GM12878 (cell line): ENCODE measurements at regions not wholly inside any gene's neighbourhood (a gene's known extent, or its start where the extent isn't known, plus 50 kb on each side); places are given as distances from the start of the nearest gene placed in this dataset.

Experiments used
- ATAC-seq: fragments of 200-7000 bp; cut with Tn5 transposase; 3 replicates; pipeline ENCODE4 v1.9.1; 2020; ENCODE audit warnings: mild to moderate bottlenecking, moderate library complexity
- BruUV-seq: library from RNA; stranded (reverse); fragments of 400-500 nt; replicated peaks from 2 replicates; lab custom pipeline; 2021; lab: Mats Ljungman, UMichigan
- CTCF ChIA-PET: fragments of 300-600 bp; sonication (Branson Sonifier 250); formaldehyde crosslinking; extraction: SDS; loops from one replicate; lab custom pipeline; 2021; ENCODE audit warnings: inconsistent platforms; lab: Yijun Ruan, JAX
- POLR2A ChIA-PET: fragments of 350-600 bp; formaldehyde crosslinking; extraction: SDS; loops from one replicate; lab custom pipeline; 2021; ENCODE audit warnings: inconsistent platforms; lab: Charles Lee
- RAD21 ChIA-PET: fragments of 300-600 bp; sonication (Branson Sonifier 250); formaldehyde crosslinking; loops from one replicate; lab custom pipeline; 2023; ENCODE audit warnings: antibody characterized with exemption; ENCODE audit not compliant: unreplicated experiment; lab: Charles Lee
- SMC1A ChIA-PET: fragments of 300-600 bp; sonication (Branson Sonifier 250); formaldehyde crosslinking; loops from one replicate; lab custom pipeline; 2023; ENCODE audit not compliant: unreplicated experiment, uncharacterized antibody; lab: Charles Lee
- DNase-seq: peaks from one replicate; pipeline ENCODE4 v3.0.0-alpha.2; 2011; ENCODE audit warnings: low read depth, low spot score
- FAIRE-seq: peaks from 3 replicates; lab custom pipeline; 2011; peaks lifted over from hg19 to GRCh38; lab: Jason Lieb, UNC
- H2AFZ ChIP-seq: 2 replicates; pipeline ENCODE4 v1.6.0; 2011; ENCODE audit warnings: low read depth, low read length, control low read depth; ENCODE audit not compliant: control insufficient read depth
- H3K27ac ChIP-seq: 2 replicates; pipeline ENCODE4 v1.5.1; 2011; ENCODE audit warnings: control low read depth; ENCODE audit not compliant: control insufficient read depth, insufficient read depth
- H3K27me3 ChIP-seq, 2 experiments: replicated peaks in 1 of 2; 2 replicates each; pipeline versions ENCODE4 v1.6.0 to v1.6.1; 2011; ENCODE audit warnings: low read length in 1 of 2; ENCODE audit not compliant: control insufficient read depth in 2 of 2, insufficient read depth in 2 of 2
- H3K36me3 ChIP-seq, 2 experiments: 2 replicates each; pipeline ENCODE4 v1.5.1; 2011; ENCODE audit warnings: low read length in 1 of 2; ENCODE audit not compliant: control insufficient read depth in 2 of 2, insufficient read depth in 2 of 2
- H3K4me1 ChIP-seq: 2 replicates; pipeline ENCODE4 v1.6.1; 2011; ENCODE audit warnings: mild to moderate bottlenecking, low read length, moderate library complexity, mixed read lengths; ENCODE audit not compliant: control insufficient read depth, insufficient read depth
- H3K4me2 ChIP-seq: 2 replicates; pipeline ENCODE4 v1.6.0; 2011; ENCODE audit warnings: control low read depth; ENCODE audit not compliant: control insufficient read depth, insufficient read depth
- H3K4me3 ChIP-seq: fragments of 200-600 bp; sonication (generic); 2 replicates; pipeline ENCODE4 v1.5.1; 2016
- H3K79me2 ChIP-seq: 2 replicates; pipeline ENCODE4 v1.6.0; 2011; ENCODE audit warnings: low read length; ENCODE audit not compliant: control insufficient read depth, insufficient read depth
- H3K9ac ChIP-seq: 2 replicates; pipeline ENCODE4 v1.8.0; 2011; ENCODE audit warnings: low read length, control low read depth, mixed read lengths; ENCODE audit not compliant: control insufficient read depth, insufficient read depth
- H3K9me3 ChIP-seq: replicated peaks from 3 replicates; pipeline ENCODE4 v1.5.1; 2011; ENCODE audit warnings: mild to moderate bottlenecking, low read length; ENCODE audit not compliant: control insufficient read depth, insufficient read depth
- H4K20me1 ChIP-seq: 2 replicates; pipeline ENCODE4 v1.6.0; 2011; ENCODE audit not compliant: control insufficient read depth, insufficient read depth
- BCL11A ChIP-seq: IDR thresholded peaks from 2 replicates; pipeline ENCODE4 v1.6.1; 2011; ENCODE audit warnings: low read depth, low read length
- E4F1 ChIP-seq: fragments of 450-650 bp; IDR thresholded peaks from 2 replicates; pipeline ENCODE4 v1.6.1; 2018; ENCODE audit warnings: borderline replicate concordance, mild to moderate bottlenecking; ENCODE audit not compliant: partially characterized antibody
- KLF5 ChIP-seq: fragments of 450-650 bp; IDR thresholded peaks from 2 replicates; pipeline ENCODE4 v1.6.1; 2014; ENCODE audit warnings: mild to moderate bottlenecking; ENCODE audit not compliant: partially characterized antibody
- NFIC ChIP-seq: IDR thresholded peaks from 2 replicates; pipeline ENCODE4 v1.6.1; 2012; ENCODE audit warnings: low read depth, mild to moderate bottlenecking, inconsistent platforms, low read length, moderate library complexity
- PAX5 ChIP-seq: IDR thresholded peaks from 2 replicates; pipeline ENCODE4 v1.6.1; 2011; ENCODE audit warnings: low read depth, low read length, borderline replicate concordance
- RB1 ChIP-seq: fragments of 450-650 bp; formaldehyde crosslinking; IDR thresholded peaks from 2 replicates; pipeline ENCODE4 v1.6.1; 2017; ENCODE audit warnings: mild to moderate bottlenecking, borderline replicate concordance
- ZBTB4 ChIP-seq: fragments of 450-650 bp; formaldehyde crosslinking; IDR thresholded peaks from 2 replicates; pipeline ENCODE4 v1.4.0; 2022; ENCODE audit warnings: mild to moderate bottlenecking, moderate library complexity
- ZNF687 ChIP-seq: fragments of 450-650 bp; IDR thresholded peaks from 2 replicates; pipeline ENCODE4 v1.6.1; 2017; ENCODE audit warnings: mild to moderate bottlenecking, moderate library complexity
- WGBS: methylation state at CpG from one replicate; pipeline ENCODE4 v1.1.6; 2016; ENCODE audit warnings: low lambda C conversion rate; ENCODE audit not compliant: insufficient replicate concordance, insufficient coverage; ENCODE audit errors: missing lambda C conversion rate; 5-methylcytosine and 5-hydroxymethylcytosine counted together
- in situ Hi-C: fragments of 300-500 bp; cut with MboI; formaldehyde crosslinking; loops from 9 replicates; pipeline ENCODE4 v1.14.3; 2018; ENCODE audit warnings: mixed read lengths
- intact Hi-C: fragments of 100-400 bp; cut with micrococcal nuclease; formaldehyde crosslinking; loops from one replicate; pipeline ENCODE4 v1.14.2; 2022; ENCODE audit not compliant: unreplicated experiment

- WGBS: 49% methylated on average over 13 of the region's 13 CpGs
- no peak for TF ChIP-seq NFIC
- TF ChIP-seq ZNF687: no peak
- no peak for TF ChIP-seq KLF5
- TF ChIP-seq RB1: no peak
- TF ChIP-seq E4F1: no peak
- TF ChIP-seq BCL11A: no peak
- no peak for TF ChIP-seq PAX5
- TF ChIP-seq ZBTB4 (CRISPR knock-in tag): no peak
- TF ChIP-seq, all 136 proteins: peak for 0
- Histone ChIP-seq H3K27ac (no peak overlapping the region), H3K9ac (no peak overlapping the region), H3K79me2 (no peaks in the 10 kb centered on the region), H3K27me3 (no peaks in the 10 kb centered on the region), H3K4me3 (no peak overlapping the region), H3K9me3 (no peaks in the 10 kb centered on the region; the same call in 2 of the 3 replicates), H2AFZ (no peak overlapping the region), H3K4me2 (no peak overlapping the region), H4K20me1 (no peaks in the 10 kb centered on the region), H3K36me3 (no peaks in the 10 kb centered on the region), H3K4me1 (no peaks in the 10 kb centered on the region)
- DNase-seq: no peak
- intact Hi-C loops: no loop called here
- in situ Hi-C loops: no loop called here
- CTCF ChIA-PET: no interaction called here
- FAIRE-seq: no peak
- SMC1A ChIA-PET: no interaction called here
- RAD21 ChIA-PET: no interaction called here
- POLR2A ChIA-PET: no interaction called here
- no TSS peak for BruUV-seq
- ATAC-seq: no peak
These were observed 296.9 kb upstream of the SALL3 start for GRCh38 chr18:78682716-78683115.
